WI38 (cell line): ENCODE measurements at regions not wholly inside any gene's neighbourhood (a gene's known extent, or its start where the extent isn't known, plus 50 kb on each side); places are given as distances from the start of the nearest gene placed in this dataset.

ENCODE experiments used
- H3K4me3 ChIP-seq: 2 replicates; pipeline ENCODE4 v1.5.1; 2011; ENCODE audit warnings: low read depth, mild to moderate bottlenecking, control low read depth, low read length
- CTCF ChIP-seq: IDR thresholded peaks from 2 replicates; pipeline ENCODE4 v1.5.1; 2012; ENCODE audit warnings: low read depth, mild to moderate bottlenecking, control low read depth, low read length

- no peak overlapping the region for H3K4me3 ChIP-seq
- TF ChIP-seq CTCF, result no peak
These were observed 268.4 kb upstream of the ARGLU1 start for GRCh38 chr13:106836186-106836802.

- TF ChIP-seq CTCF, result no peak
- no peak overlapping the region for H3K4me3 ChIP-seq
These were observed 267.5 kb upstream of the ARGLU1 start for GRCh38 chr13:106835477-106835876.

- no peak for TF ChIP-seq CTCF
- no peak overlapping the region for H3K4me3 ChIP-seq
These were observed 254.0 kb upstream of the ARGLU1 start for GRCh38 chr13:106821979-106822378.

GRCh38 chr13:106819413-106820180, 251.7 kb upstream of the ARGLU1 start:
- H3K4me3 ChIP-seq, result no peak overlapping the region
- no peak for TF ChIP-seq CTCF

- TF ChIP-seq CTCF, result no peak
- H3K4me3 ChIP-seq, result no peak overlapping the region
These were observed 251.0 kb upstream of the ARGLU1 start for GRCh38 chr13:106818971-106819370.

GRCh38 chr13:106815545-106815944, 247.6 kb upstream of the ARGLU1 start:
- no peak for TF ChIP-seq CTCF
- H3K4me3 ChIP-seq, result no peak overlapping the region

- TF ChIP-seq CTCF, result no peak
- H3K4me3 ChIP-seq, result no peak overlapping the region
These were observed 246.5 kb upstream of the ARGLU1 start for GRCh38 chr13:106814463-106814862.
